A549 (cell line): ENCODE measurements at regions not wholly inside any gene's neighbourhood (a gene's known extent, or its start where the extent isn't known, plus 50 kb on each side); places are given as distances from the start of the nearest gene placed in this dataset.

Source experiments
- small RNA-seq, 6 experiments: library from RNA; depleted of rRNA; stranded (forward); fragments of <200 nt; gene quantifications; one replicate each; pipeline ENCODE3, GENCODE V24; 2012

Small RNAs in the stretch of these regions (small RNA-seq; reads per million reads assigned to genes)
- gene RNU6-439P = 0 to 2.3 (median 0) reads per million in 6 experiments
